ENCODE measurements at regions not wholly inside any gene's neighbourhood (a gene's known extent, or its start where the extent isn't known, plus 50 kb on each side); places are given as distances from the start of the nearest gene placed in this dataset.

DNA sequence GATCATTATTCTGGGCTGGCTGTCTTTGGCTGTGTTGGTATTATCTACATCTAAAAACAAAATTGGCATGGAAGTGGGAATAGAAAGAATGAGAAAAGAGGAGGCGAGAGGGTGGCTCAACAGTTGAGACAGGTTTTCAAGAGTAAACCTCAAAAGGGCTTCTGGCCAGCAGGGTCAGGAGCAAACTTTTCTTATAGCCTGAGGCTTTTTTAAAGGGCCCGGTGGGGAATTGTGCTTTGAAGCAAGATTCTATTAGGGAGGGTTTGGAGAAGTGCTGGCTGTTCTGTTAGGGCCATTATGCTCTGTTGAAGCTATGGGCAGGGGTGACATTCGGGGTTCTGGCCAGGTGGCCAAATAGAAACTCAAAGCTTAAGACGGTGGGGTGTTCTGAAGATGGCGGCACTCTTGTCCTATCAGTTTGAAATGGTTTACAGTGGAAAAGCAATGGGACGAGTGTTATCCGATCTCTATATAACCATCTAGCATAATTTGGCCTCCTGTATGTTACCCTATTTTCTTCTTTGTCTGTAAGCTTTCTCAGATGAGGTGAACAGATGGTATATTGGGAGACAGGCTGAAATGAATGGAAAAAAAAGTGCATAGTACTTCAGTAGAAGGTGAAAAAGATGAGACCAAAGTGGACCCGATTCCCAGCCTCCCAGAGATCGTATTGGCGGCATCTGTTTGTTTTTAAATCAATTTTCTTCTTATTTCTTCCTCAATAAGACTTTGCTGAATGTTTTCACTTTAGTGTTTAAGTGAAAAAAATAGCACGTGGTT, 132.1 kb upstream of the CNR1 start:
- H3K4me1 ChIP-seq (ENCODE audit: control insufficient read depth, insufficient read depth, low read length), result no peaks in the 10 kb centered on the region
- H3K27me3 ChIP-seq (ENCODE audit: control insufficient read depth, insufficient read depth, low read length), result no peaks in the 10 kb centered on the region
- no peaks in the 10 kb centered on the region for H3K9me3 ChIP-seq (ENCODE audit: control insufficient read depth, insufficient read depth, low read length)
- no peaks in the 10 kb centered on the region for H3K36me3 ChIP-seq (ENCODE audit: control insufficient read depth, insufficient read depth, low read length)
- H3K4me3 ChIP-seq (ENCODE audit: low read depth, low read length), result no peak overlapping the region
- no peak overlapping the region for H3K9ac ChIP-seq (ENCODE audit: low read depth, low read length)

DNA sequence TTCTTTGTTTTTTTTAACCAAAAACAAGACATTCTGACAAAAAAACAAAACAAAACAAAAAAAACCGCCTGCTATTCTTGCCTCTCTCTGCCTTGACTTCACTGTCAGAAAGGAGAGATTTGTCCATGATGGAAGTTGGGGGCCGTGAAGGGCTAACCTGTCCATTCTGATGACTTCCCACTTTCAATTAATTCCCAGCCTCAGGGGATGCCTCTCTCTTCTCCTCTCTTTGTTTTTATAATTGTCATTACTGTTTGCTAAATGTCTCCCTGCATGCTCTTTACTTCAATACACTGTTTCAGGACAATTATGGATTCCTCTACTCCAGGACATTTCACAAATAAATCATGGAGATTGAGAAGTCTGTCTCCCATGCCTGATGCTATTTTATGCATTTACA, 130.5 kb upstream of the CNR1 start:
- no peaks in the 10 kb centered on the region for H3K27me3 ChIP-seq (ENCODE audit: control insufficient read depth, insufficient read depth, low read length)
- H3K9ac ChIP-seq (ENCODE audit: low read depth, low read length), result no peak overlapping the region
- H3K4me1 ChIP-seq (ENCODE audit: control insufficient read depth, insufficient read depth, low read length), result no peaks in the 10 kb centered on the region
- H3K4me3 ChIP-seq (ENCODE audit: low read depth, low read length), result no peak overlapping the region
- no peaks in the 10 kb centered on the region for H3K9me3 ChIP-seq (ENCODE audit: control insufficient read depth, insufficient read depth, low read length)
- H3K36me3 ChIP-seq (ENCODE audit: control insufficient read depth, insufficient read depth, low read length), result no peaks in the 10 kb centered on the region

DNA sequence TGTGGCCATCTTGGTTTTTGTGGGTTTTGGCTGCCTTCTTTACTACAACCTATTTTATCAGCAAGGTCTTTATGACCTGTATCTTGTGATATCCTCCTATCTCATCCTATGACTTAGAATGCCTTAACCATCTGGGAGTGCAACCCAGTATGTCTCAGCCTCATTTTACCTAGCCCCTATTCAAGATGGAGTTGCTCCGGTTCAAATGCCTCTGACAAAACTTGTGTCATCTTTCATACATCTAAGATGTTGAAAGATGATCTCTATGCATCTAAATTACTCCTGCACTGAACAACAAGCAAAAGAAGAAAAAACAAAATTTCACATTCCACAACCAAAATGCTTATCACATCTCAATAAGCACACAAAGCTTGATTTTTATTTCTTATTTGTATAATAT, 129.5 kb upstream of the CNR1 start:
- Histone ChIP-seq H3K36me3 (ENCODE audit: control insufficient read depth, insufficient read depth, low read length) (no peaks in the 10 kb centered on the region), H3K9me3 (ENCODE audit: control insufficient read depth, insufficient read depth, low read length) (no peaks in the 10 kb centered on the region), H3K4me3 (ENCODE audit: low read depth, low read length) (no peak overlapping the region), H3K4me1 (ENCODE audit: control insufficient read depth, insufficient read depth, low read length) (no peaks in the 10 kb centered on the region), H3K27me3 (ENCODE audit: control insufficient read depth, insufficient read depth, low read length) (no peaks in the 10 kb centered on the region), H3K9ac (ENCODE audit: low read depth, low read length) (no peak overlapping the region)

GRCh38 chr6:88294702-88295101, 128.6 kb upstream of the CNR1 start:
- Histone ChIP-seq H3K27me3 (ENCODE audit: control insufficient read depth, insufficient read depth, low read length) (no peaks in the 10 kb centered on the region), H3K4me3 (ENCODE audit: low read depth, low read length) (no peak overlapping the region), H3K9ac (ENCODE audit: low read depth, low read length) (no peak overlapping the region), H3K9me3 (ENCODE audit: control insufficient read depth, insufficient read depth, low read length) (no peaks in the 10 kb centered on the region), H3K36me3 (ENCODE audit: control insufficient read depth, insufficient read depth, low read length) (no peaks in the 10 kb centered on the region), H3K4me1 (ENCODE audit: control insufficient read depth, insufficient read depth, low read length) (no peaks in the 10 kb centered on the region)

DNA sequence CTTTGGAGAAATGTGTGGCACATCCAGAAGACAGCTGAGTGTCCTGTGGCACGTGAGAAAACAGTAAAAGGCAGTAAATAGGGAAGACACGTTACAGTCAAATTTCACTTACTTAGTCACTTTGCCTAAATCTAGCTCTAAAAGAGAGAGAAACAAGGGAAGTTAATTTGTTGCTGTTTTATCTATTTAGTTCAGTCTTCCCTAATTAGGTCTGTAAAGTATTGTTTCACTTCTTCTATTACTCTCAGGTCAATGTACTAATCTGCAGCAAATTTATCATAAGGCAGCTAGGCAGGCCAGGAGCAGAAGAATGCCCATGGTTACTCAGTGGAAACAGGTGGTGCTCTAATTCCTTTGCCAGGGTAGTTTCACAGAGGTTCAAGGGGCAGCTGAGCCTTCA, 124.3 kb upstream of the CNR1 start:
- H3K9me3 ChIP-seq (ENCODE audit: control insufficient read depth, insufficient read depth, low read length), result no peaks in the 10 kb centered on the region
- no peak overlapping the region for H3K9ac ChIP-seq (ENCODE audit: low read depth, low read length)
- no peaks in the 10 kb centered on the region for H3K4me1 ChIP-seq (ENCODE audit: control insufficient read depth, insufficient read depth, low read length)
- no peak overlapping the region for H3K4me3 ChIP-seq (ENCODE audit: low read depth, low read length)
- H3K36me3 ChIP-seq (ENCODE audit: control insufficient read depth, insufficient read depth, low read length), result no peaks in the 10 kb centered on the region
- no peaks in the 10 kb centered on the region for H3K27me3 ChIP-seq (ENCODE audit: control insufficient read depth, insufficient read depth, low read length)

DNA sequence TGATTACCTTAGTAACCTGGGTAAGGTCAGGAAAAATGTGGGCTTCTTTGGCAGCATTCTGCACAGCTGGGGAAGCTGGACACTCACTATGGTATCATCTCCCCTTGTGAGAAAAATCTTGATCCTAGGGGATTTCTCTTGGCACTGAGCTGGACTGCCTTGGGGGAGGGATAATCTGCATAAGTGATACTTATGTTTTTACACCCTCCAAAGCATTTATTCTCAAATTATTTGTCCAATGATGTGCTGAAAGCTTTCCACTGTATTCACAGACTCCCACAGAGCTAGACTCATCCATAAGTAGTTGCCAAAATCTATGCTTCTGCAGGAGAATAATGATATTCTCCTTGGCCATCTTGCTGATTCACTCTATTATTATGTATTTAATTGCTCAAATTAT, 121.5 kb upstream of the CNR1 start:
- H3K27me3 ChIP-seq (ENCODE audit: control insufficient read depth, insufficient read depth, low read length), result no peaks in the 10 kb centered on the region
- no peaks in the 10 kb centered on the region for H3K36me3 ChIP-seq (ENCODE audit: control insufficient read depth, insufficient read depth, low read length)
- H3K4me1 ChIP-seq (ENCODE audit: control insufficient read depth, insufficient read depth, low read length), result no peaks in the 10 kb centered on the region
- H3K9ac ChIP-seq (ENCODE audit: low read depth, low read length), result no peak overlapping the region
- H3K4me3 ChIP-seq (ENCODE audit: low read depth, low read length), result no peak overlapping the region
- no peaks in the 10 kb centered on the region for H3K9me3 ChIP-seq (ENCODE audit: control insufficient read depth, insufficient read depth, low read length)

- H3K9me3 ChIP-seq (ENCODE audit: control insufficient read depth, insufficient read depth, low read length), result no peaks in the 10 kb centered on the region
- no peak overlapping the region for H3K4me3 ChIP-seq (ENCODE audit: low read depth, low read length)
- H3K27me3 ChIP-seq (ENCODE audit: control insufficient read depth, insufficient read depth, low read length), result no peaks in the 10 kb centered on the region
- H3K36me3 ChIP-seq (ENCODE audit: control insufficient read depth, insufficient read depth, low read length), result no peaks in the 10 kb centered on the region
- H3K9ac ChIP-seq (ENCODE audit: low read depth, low read length), result no peak overlapping the region
- H3K4me1 ChIP-seq (ENCODE audit: control insufficient read depth, insufficient read depth, low read length), result no peaks in the 10 kb centered on the region
Observed at GRCh38 chr6:88276331-88276730, 110.2 kb upstream of the CNR1 start.

DNA sequence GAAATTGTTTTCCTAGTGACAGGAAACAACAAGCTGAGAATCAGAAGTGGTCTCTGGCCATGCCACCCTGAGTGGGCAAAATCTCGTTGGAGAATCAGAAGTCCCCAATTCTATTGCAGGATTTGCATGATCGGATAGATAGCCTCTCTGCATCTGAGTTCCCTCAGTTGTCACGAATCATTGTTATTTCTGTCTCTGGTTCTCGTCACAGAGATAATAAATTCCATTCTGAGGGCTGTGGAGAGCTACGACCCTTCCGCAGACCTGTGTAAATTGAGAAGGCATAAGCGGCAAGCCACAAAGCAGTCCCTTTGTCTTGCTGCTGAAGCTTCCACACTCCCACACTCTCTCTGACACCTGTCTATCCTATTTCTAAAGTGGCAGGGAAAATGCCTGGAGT, 102.4 kb upstream of the CNR1 start:
- H3K9ac ChIP-seq (ENCODE audit: low read depth, low read length), result no peak overlapping the region
- H3K4me1 ChIP-seq (ENCODE audit: control insufficient read depth, insufficient read depth, low read length), result no peaks in the 10 kb centered on the region
- H3K36me3 ChIP-seq (ENCODE audit: control insufficient read depth, insufficient read depth, low read length), result no peaks in the 10 kb centered on the region
- H3K9me3 ChIP-seq (ENCODE audit: control insufficient read depth, insufficient read depth, low read length), result no peaks in the 10 kb centered on the region
- no peak overlapping the region for H3K4me3 ChIP-seq (ENCODE audit: low read depth, low read length)
- H3K27me3 ChIP-seq (ENCODE audit: control insufficient read depth, insufficient read depth, low read length), result no peaks in the 10 kb centered on the region

DNA sequence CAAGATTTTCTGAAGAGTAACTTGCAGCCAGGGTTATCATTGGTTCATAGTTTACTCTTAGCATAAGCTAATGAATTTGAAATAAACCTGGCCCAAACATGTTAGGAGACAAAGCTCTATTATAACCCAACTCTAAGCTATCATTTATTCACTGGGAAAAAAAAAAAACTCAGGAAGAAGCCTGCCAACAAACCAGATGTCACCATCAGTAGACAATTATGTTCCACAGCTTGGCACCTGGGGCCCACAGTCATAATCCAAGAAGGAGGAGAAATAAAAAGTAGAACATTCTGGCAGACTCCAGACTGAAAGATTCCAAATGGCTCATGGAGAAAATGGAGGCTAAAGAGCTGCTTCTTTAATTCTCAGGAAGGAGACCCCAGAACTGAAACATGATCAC, 100.0 kb upstream of the CNR1 start:
- Histone ChIP-seq H3K4me1 (ENCODE audit: control insufficient read depth, insufficient read depth, low read length) (no peaks in the 10 kb centered on the region), H3K36me3 (ENCODE audit: control insufficient read depth, insufficient read depth, low read length) (no peaks in the 10 kb centered on the region), H3K4me3 (ENCODE audit: low read depth, low read length) (no peak overlapping the region), H3K9ac (ENCODE audit: low read depth, low read length) (no peak overlapping the region), H3K9me3 (ENCODE audit: control insufficient read depth, insufficient read depth, low read length) (no peaks in the 10 kb centered on the region), H3K27me3 (ENCODE audit: control insufficient read depth, insufficient read depth, low read length) (no peaks in the 10 kb centered on the region)

DNA sequence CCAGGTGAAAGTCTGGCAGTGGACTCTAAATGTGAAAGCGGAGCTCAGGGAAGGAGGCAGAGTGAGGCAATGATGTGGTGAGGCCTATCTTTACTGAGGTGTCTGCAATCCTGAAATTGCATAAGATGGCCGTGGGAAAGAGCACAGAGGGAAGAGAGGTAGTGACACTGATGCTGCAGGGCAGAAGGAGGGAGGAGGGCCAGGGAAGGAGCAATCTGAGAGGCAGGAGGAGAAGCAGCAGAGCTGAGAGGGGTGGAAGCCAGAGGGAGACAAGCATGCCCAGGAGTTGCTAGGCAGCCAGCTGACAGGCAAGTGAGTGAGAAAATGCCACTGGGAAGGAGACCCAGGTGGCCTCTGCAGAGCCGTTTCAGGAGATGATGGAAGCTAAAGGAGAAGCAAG, 97.4 kb upstream of the CNR1 start:
- Histone ChIP-seq H3K4me3 (ENCODE audit: low read depth, low read length) (no peak overlapping the region), H3K9me3 (ENCODE audit: control insufficient read depth, insufficient read depth, low read length) (no peaks in the 10 kb centered on the region), H3K4me1 (ENCODE audit: control insufficient read depth, insufficient read depth, low read length) (no peaks in the 10 kb centered on the region), H3K9ac (ENCODE audit: low read depth, low read length) (no peak overlapping the region), H3K27me3 (ENCODE audit: control insufficient read depth, insufficient read depth, low read length) (no peaks in the 10 kb centered on the region), H3K36me3 (ENCODE audit: control insufficient read depth, insufficient read depth, low read length) (no peaks in the 10 kb centered on the region)

- no peak overlapping the region for H3K9ac ChIP-seq (ENCODE audit: low read depth, low read length)
- H3K4me1 ChIP-seq (ENCODE audit: control insufficient read depth, insufficient read depth, low read length), result no peaks in the 10 kb centered on the region
- H3K27me3 ChIP-seq (ENCODE audit: control insufficient read depth, insufficient read depth, low read length), result no peaks in the 10 kb centered on the region
- no peak overlapping the region for H3K4me3 ChIP-seq (ENCODE audit: low read depth, low read length)
- no peaks in the 10 kb centered on the region for H3K36me3 ChIP-seq (ENCODE audit: control insufficient read depth, insufficient read depth, low read length)
- H3K9me3 ChIP-seq (ENCODE audit: control insufficient read depth, insufficient read depth, low read length), result no peaks in the 10 kb centered on the region
Observed at GRCh38 chr6:88262332-88262731, 96.2 kb upstream of the CNR1 start.

DNA sequence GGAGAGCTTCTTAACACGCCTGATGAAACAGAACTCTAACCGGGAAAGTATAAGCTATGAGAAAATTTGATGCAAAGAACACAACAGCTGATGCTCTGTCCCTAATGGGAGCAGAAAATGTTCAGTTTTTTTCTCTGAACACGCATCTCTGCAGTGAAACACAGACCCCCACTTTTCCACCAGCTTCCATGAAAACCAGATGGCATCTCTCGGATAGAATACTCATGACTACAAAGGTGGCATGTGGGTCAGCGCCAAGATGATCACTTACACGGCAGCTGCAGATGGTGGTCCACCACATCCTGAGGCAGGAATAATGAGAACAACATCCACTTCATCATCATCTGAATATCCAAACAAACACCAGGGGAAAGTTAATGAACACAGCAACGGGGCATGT, 85.2 kb upstream of the CNR1 start:
- Histone ChIP-seq H3K27me3 (ENCODE audit: control insufficient read depth, insufficient read depth, low read length) (no peaks in the 10 kb centered on the region), H3K4me3 (ENCODE audit: low read depth, low read length) (no peak overlapping the region), H3K4me1 (ENCODE audit: control insufficient read depth, insufficient read depth, low read length) (no peaks in the 10 kb centered on the region), H3K36me3 (ENCODE audit: control insufficient read depth, insufficient read depth, low read length) (no peaks in the 10 kb centered on the region), H3K9me3 (ENCODE audit: control insufficient read depth, insufficient read depth, low read length) (no peaks in the 10 kb centered on the region), H3K9ac (ENCODE audit: low read depth, low read length) (no peak overlapping the region)

Data from iPS-15b (cell line).